HEK293 (cell line): ENCODE measurements at regions not wholly inside any gene's neighbourhood (a gene's known extent, or its start where the extent isn't known, plus 50 kb on each side); places are given as distances from the start of the nearest gene placed in this dataset.
A peak's percentile ranks its signal among the peaks of the same experiment; 100 is the strongest.
"Not testable (repeated sequence)": the region's sequence is repeated elsewhere in the genome, so short reads cannot be mapped to it uniquely, and the experiment has no call there.

ENCODE experiments used
- CTCF ChIA-PET: fragments of 350-600 bp; formaldehyde crosslinking; extraction: SDS; loops from one replicate; lab custom pipeline; 2021; ENCODE audit warnings: antibody characterized with exemption; lab: Yijun Ruan, JAX
- POLR2A ChIA-PET: fragments of 300-600 bp; formaldehyde crosslinking; extraction: SDS; loops from one replicate; lab custom pipeline; 2020; ENCODE audit warnings: antibody characterized with exemption, inconsistent platforms; lab: Yijun Ruan, JAX
- H3K27ac ChIP-seq: fragments of 200-500 bp; sonication (Bioruptor generic); 2 replicates; pipeline ENCODE4 v1.5.1; 2014; ENCODE audit warnings: low read depth, low read length, control low read depth, inconsistent platforms; ENCODE audit errors: extremely low read depth
- H3K36me3 ChIP-seq, 2 experiments: fragments of 200-500 bp in 1 of 2; sonication (Bioruptor generic) in 1 of 2; 1 replicate in 1 of 2; 2 replicates in 1 of 2; pipeline ENCODE4 v1.5.1; 2014 to 2017; ENCODE audit warnings: inconsistent platforms in 2 of 2, low read length in 2 of 2; ENCODE audit not compliant: control insufficient read depth in 2 of 2, insufficient read depth in 1 of 2
- H3K4me1 ChIP-seq: fragments of 200-500 bp; sonication (Bioruptor generic); 2 replicates; pipeline ENCODE4 v1.5.1; 2014; ENCODE audit warnings: mild to moderate bottlenecking, low read length, inconsistent platforms; ENCODE audit not compliant: control insufficient read depth, insufficient read depth
- H3K4me3 ChIP-seq: 2 replicates; pipeline ENCODE4 v1.5.1; 2011; ENCODE audit warnings: low read depth, mild to moderate bottlenecking, control low read depth, low read length, moderate library complexity
- H3K9me3 ChIP-seq: fragments of 200-500 bp; sonication (Bioruptor generic); 2 replicates; pipeline ENCODE4 v1.5.1; 2014; ENCODE audit warnings: low read depth, low read length, inconsistent platforms; ENCODE audit not compliant: control insufficient read depth, insufficient read depth
- FEZF1 ChIP-seq: fragments of 450-650 bp; formaldehyde crosslinking; IDR thresholded peaks from 2 replicates; pipeline ENCODE4 v1.5.1; 2016; ENCODE audit warnings: missing biosample characterization, missing genetic modification characterization
- HOXD13 ChIP-seq: sonication (generic); formaldehyde crosslinking; IDR thresholded peaks from 2 replicates; pipeline ENCODE4 v1.8.0; 2022; ENCODE audit warnings: missing genetic modification reagents, borderline replicate concordance
- KLF16 ChIP-seq: fragments of 450-650 bp; formaldehyde crosslinking; IDR thresholded peaks from 2 replicates; pipeline ENCODE4 v1.5.1; 2017; ENCODE audit warnings: missing biosample characterization, missing genetic modification characterization
- KLF9 ChIP-seq: fragments of 450-650 bp; formaldehyde crosslinking; IDR thresholded peaks from 2 replicates; pipeline ENCODE4 v1.5.1; 2016; ENCODE audit warnings: missing biosample characterization, missing genetic modification characterization, low read depth
- SALL2 ChIP-seq: fragments of 450-650 bp; formaldehyde crosslinking; IDR thresholded peaks from 2 replicates; pipeline ENCODE4 v1.5.0; 2017; ENCODE audit warnings: missing biosample characterization, mild to moderate bottlenecking, missing genetic modification characterization, borderline replicate concordance
- SCRT2 ChIP-seq: fragments of 450-650 bp; formaldehyde crosslinking; IDR thresholded peaks from 2 replicates; pipeline ENCODE4 v1.5.1; 2016; ENCODE audit warnings: missing biosample characterization, missing genetic modification characterization
- SP7 ChIP-seq: fragments of 450-650 bp; formaldehyde crosslinking; IDR thresholded peaks from 2 replicates; pipeline ENCODE4 v1.5.1; 2016; ENCODE audit warnings: missing biosample characterization, missing genetic modification characterization
- ZBTB21 ChIP-seq: fragments of 450-650 bp; formaldehyde crosslinking; IDR thresholded peaks from 2 replicates; pipeline ENCODE4 v1.5.1; 2017; ENCODE audit warnings: missing biosample characterization, missing genetic modification characterization
- ZNF10 ChIP-seq: fragments of 450-650 bp; formaldehyde crosslinking; IDR thresholded peaks from 2 replicates; pipeline ENCODE4 v1.5.1; 2017; ENCODE audit warnings: missing biosample characterization, missing genetic modification characterization
- ZNF146 ChIP-seq: fragments of 450-650 bp; formaldehyde crosslinking; IDR thresholded peaks from 2 replicates; pipeline ENCODE4 v1.5.1; 2016; ENCODE audit warnings: missing biosample characterization, missing genetic modification characterization
- ZNF18 ChIP-seq: fragments of 450-650 bp; formaldehyde crosslinking; IDR thresholded peaks from 2 replicates; pipeline ENCODE4 v1.5.1; 2016; ENCODE audit warnings: missing biosample characterization, missing genetic modification characterization
- ZNF292 ChIP-seq: fragments of 450-650 bp; formaldehyde crosslinking; IDR thresholded peaks from 2 replicates; pipeline ENCODE4 v1.5.1; 2016; ENCODE audit warnings: low read depth, missing biosample characterization, missing genetic modification characterization, borderline replicate concordance
- ZNF302 ChIP-seq: fragments of 450-650 bp; formaldehyde crosslinking; IDR thresholded peaks from 2 replicates; pipeline ENCODE4 v1.5.1; 2016; ENCODE audit warnings: missing biosample characterization, missing genetic modification characterization, low read depth
- ZNF449 ChIP-seq: fragments of 450-650 bp; formaldehyde crosslinking; IDR thresholded peaks from 2 replicates; pipeline ENCODE4 v1.5.1; 2017; ENCODE audit warnings: missing biosample characterization, mild to moderate bottlenecking, missing genetic modification characterization, moderate library complexity
- ZNF571 ChIP-seq: fragments of 450-650 bp; formaldehyde crosslinking; IDR thresholded peaks from 2 replicates; pipeline ENCODE4 v1.5.0; 2017; ENCODE audit warnings: missing biosample characterization, missing genetic modification characterization
- ZNF677 ChIP-seq: fragments of 450-650 bp; IDR thresholded peaks from 2 replicates; pipeline ENCODE4 v1.5.0; 2018; ENCODE audit warnings: missing biosample characterization, mild to moderate bottlenecking, missing genetic modification characterization, moderate library complexity
- ZNF707 ChIP-seq: fragments of 450-650 bp; formaldehyde crosslinking; IDR thresholded peaks from 2 replicates; pipeline ENCODE4 v1.5.1; 2016; ENCODE audit warnings: missing biosample characterization, missing genetic modification characterization
- ZNF837 ChIP-seq: fragments of 450-650 bp; formaldehyde crosslinking; IDR thresholded peaks from 2 replicates; pipeline ENCODE4 v1.5.1; 2016; ENCODE audit warnings: missing biosample characterization, missing genetic modification characterization
- ZSCAN4 ChIP-seq: fragments of 450-650 bp; formaldehyde crosslinking; IDR thresholded peaks from 2 replicates; pipeline ENCODE4 v1.5.1; 2017; ENCODE audit warnings: missing biosample characterization, missing genetic modification characterization

GRCh38 chr1:157209514-157209913 is 71.3 kb upstream of the ETV3 start:
- no peak for TF ChIP-seq SCRT2 (tag by site-specific recombination)
- TF ChIP-seq SALL2: no peak
- no peak overlapping the region for H3K27ac ChIP-seq
- no peaks in the 10 kb centered on the region for H3K36me3 ChIP-seq
- no peaks in the 10 kb centered on the region for H3K4me1 ChIP-seq
- no peak overlapping the region for H3K4me3 ChIP-seq
- no peaks in the 10 kb centered on the region for H3K9me3 ChIP-seq
- POLR2A ChIA-PET: no interaction called here
- CTCF ChIA-PET: interaction anchor here (0.8 kb wide), 1 partner anchor 13 kb away, joined by 3 read pairs; no protein-coding TSS in a partner anchor

- H3K4me1 ChIP-seq, POLR2A ChIA-PET, H3K9me3 ChIP-seq, H3K4me3 ChIP-seq, H3K36me3 ChIP-seq, H3K27ac ChIP-seq: not testable (repeated sequence)
- peak; percentile 74 for TF ChIP-seq ZNF146 (tag by site-specific recombination)
- CTCF ChIA-PET: interaction anchor here (2.3 kb wide), 1 partner anchor 9 kb away, joined by 7 read pairs; no protein-coding TSS in a partner anchor
Measured at GRCh38 chr1:157205982-157206381, 67.8 kb upstream of the ETV3 start.

- no peaks in the 10 kb centered on the region for H3K9me3 ChIP-seq
- H3K4me1 ChIP-seq: no peaks in the 10 kb centered on the region
- H3K36me3 ChIP-seq: no peaks in the 10 kb centered on the region
- CTCF ChIA-PET: interaction anchor here (1.2 kb wide), 1 partner anchor 9 kb away, joined by 3 read pairs; no protein-coding TSS in a partner anchor
- TF ChIP-seq ZNF449 (tag by site-specific recombination) (no peak), ZNF571 (tag by site-specific recombination) (no peak), ZNF18 (tag by site-specific recombination) (no peak), HOXD13 (no peak), ZBTB21 (tag by site-specific recombination) (no peak), ZNF707 (tag by site-specific recombination) (no peak), KLF16 (tag by site-specific recombination) (no peak), ZNF292 (tag by site-specific recombination) (no peak), ZNF837 (tag by site-specific recombination) (no peak), ZNF10 (tag by site-specific recombination) (no peak), KLF9 (tag by site-specific recombination) (no peak), ZSCAN4 (tag by site-specific recombination) (no peak), ZNF677 (tag by site-specific recombination) (no peak), SP7 (no peak), FEZF1 (tag by site-specific recombination) (no peak), ZNF302 (tag by site-specific recombination) (no peak)
- TF ChIP-seq, all 188 proteins: peak for 0
- POLR2A ChIA-PET: no interaction called here
- Histone ChIP-seq H3K27ac (no peak overlapping the region), H3K4me3 (no peak overlapping the region)
Measured at GRCh38 chr1:157203166-157203565, 65.0 kb upstream of the ETV3 start.
